GM08714 (cell line): ENCODE measurements at regions not wholly inside any gene's neighbourhood (a gene's known extent, or its start where the extent isn't known, plus 50 kb on each side); places are given as distances from the start of the nearest gene placed in this dataset.

Experiments
- H3K4me3 ChIP-seq: fragments of 200-500 bp; sonication (Bioruptor generic); 2 replicates; pipeline ENCODE4 v1.5.1; 2014; ENCODE audit warnings: mild to moderate bottlenecking, low read length, inconsistent platforms
- ZNF274 ChIP-seq: IDR thresholded peaks from 2 replicates; pipeline ENCODE4 v1.6.1; 2012; ENCODE audit warnings: mild to moderate bottlenecking, low read depth, low read length

DNA sequence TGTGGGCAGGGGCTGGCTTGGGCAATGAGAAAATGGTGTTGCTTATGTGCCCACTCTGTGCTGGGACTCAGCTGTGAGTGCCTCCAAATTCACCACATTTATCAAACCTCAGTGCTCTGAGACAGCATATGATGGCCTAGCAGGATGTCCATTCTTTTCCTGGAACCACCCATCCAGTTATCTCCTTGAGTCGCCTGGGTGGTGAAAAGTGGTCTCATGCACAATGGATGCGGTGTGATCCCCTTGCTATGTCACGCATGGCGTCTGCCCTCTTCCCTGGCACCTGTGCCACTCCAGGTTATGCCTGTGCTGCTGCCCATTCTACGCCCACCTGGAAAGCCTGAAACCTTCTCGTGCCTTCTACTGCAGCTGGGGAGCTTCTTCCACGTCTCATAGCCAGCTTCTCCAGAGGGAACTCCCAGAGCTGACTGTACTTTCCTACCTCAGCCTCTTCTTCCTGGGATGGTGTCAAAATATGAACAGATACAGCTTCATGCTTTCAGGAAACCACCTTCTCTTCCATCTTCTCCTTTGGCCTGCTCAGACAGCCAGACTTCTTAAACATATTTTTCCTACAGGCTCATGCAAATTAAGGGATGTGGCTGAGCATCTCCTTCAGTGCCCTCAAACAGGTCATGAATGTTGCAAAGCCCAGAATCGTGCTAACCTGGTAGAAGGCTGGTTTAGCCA is 147.3 kb downstream of the PFKFB3 start:
- no peak overlapping the region for H3K4me3 ChIP-seq
- TF ChIP-seq ZNF274, result no peak

GRCh38 chr10:6350609-6351008 is 147.9 kb downstream of the PFKFB3 start:
- no peak overlapping the region for H3K4me3 ChIP-seq
- no peak for TF ChIP-seq ZNF274

- no peak overlapping the region for H3K4me3 ChIP-seq
- TF ChIP-seq ZNF274, result no peak
Measured at GRCh38 chr10:6351495-6351894, 148.8 kb downstream of the PFKFB3 start.

GRCh38 chr10:6353526-6353925 is 150.8 kb downstream of the PFKFB3 start:
- no peak for TF ChIP-seq ZNF274
- no peak overlapping the region for H3K4me3 ChIP-seq

- TF ChIP-seq ZNF274, result no peak
- H3K4me3 ChIP-seq, result no peak overlapping the region
Measured at GRCh38 chr10:6354168-6354772, 151.5 kb downstream of the PFKFB3 start.

GRCh38 chr10:6356280-6356793 is 153.6 kb downstream of the PFKFB3 start:
- no peak for TF ChIP-seq ZNF274
- no peak overlapping the region for H3K4me3 ChIP-seq

GRCh38 chr10:6361869-6362268 is 159.1 kb downstream of the PFKFB3 start:
- TF ChIP-seq ZNF274, result no peak
- H3K4me3 ChIP-seq, result no peak overlapping the region

DNA sequence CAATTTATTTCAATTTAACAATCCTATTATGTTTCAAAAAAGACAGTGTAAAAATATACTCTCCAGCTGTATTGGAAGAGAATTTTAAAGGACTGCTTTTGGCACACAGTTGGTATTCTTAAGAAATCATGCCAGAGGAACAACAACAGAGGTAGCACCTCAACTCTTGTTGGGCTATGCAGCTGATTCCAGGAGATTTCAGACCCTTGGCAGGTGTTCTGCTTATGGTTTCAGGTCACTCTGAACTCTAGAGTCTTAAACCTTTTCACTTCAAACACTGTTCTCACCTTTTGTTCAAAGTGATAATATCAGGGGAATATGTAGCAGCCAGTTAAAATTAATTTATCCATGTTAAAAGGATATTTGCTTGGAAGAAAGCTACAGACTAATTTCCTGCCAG is 160.1 kb downstream of the PFKFB3 start:
- no peak overlapping the region for H3K4me3 ChIP-seq
- TF ChIP-seq ZNF274, result no peak

DNA sequence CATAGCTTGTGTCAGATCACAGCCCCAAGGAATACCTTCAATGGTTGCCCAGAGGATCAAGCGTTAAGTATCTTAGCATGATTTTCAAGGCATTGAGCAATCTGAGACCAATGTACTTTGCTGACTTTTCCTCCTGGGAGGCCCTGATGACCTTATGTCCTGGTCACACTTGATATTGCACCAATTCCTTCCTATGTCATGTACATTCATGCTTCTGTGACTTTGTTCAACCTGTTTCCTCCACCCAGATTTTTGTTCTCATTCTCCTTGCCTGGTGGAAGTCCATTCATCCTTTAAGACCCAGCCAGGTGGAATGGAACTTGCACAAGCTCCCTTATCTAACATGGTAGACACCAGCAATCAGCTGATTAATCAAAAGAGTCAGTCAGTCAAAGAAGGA is 160.8 kb downstream of the PFKFB3 start:
- no peak overlapping the region for H3K4me3 ChIP-seq
- TF ChIP-seq ZNF274, result no peak

DNA sequence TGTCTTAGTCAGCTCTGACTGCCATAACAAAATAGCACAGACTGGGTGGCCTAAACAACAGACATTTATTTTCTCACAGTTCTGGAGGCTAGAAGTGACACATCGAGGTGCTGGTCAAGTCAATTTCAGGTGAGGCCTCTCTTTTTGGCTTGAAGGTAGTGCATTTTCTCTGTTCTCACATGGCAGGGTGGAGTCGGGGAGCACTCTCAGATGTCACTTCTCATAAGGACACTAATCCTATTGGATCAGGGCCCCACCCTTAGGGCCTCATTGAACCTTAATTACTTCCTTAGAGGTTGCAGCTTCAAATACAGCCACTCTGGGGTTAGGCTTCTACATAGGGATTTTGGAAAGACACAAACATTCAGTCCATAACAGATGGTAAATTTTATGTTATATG is 161.6 kb downstream of the PFKFB3 start:
- no peak for TF ChIP-seq ZNF274
- H3K4me3 ChIP-seq, result no peak overlapping the region

GRCh38 chr10:6364893-6365292 is 162.2 kb downstream of the PFKFB3 start:
- H3K4me3 ChIP-seq, result no peak overlapping the region
- TF ChIP-seq ZNF274, result no peak

DNA sequence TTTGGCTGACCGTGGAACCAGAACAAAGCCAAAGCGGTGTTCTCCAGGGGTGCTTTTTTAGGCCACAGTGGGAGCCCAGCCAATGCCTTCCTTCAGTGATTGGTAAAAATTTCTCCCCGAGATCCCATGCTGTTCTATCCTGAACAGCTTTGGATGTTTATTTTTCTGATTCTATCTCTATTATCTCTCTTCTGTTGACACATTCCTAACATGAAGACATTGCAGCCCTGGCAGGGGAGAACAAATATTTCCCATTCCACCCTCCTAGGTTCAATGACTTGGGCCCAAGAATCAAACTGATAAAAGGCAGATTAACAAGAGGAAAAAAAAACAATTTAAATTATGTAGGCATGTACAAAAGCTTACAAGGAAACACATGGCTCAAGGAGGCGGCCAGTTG is 162.7 kb downstream of the PFKFB3 start:
- no peak overlapping the region for H3K4me3 ChIP-seq
- no peak for TF ChIP-seq ZNF274
